ENCODE measurements at regions not wholly inside any gene's neighbourhood (a gene's known extent, or its start where the extent isn't known, plus 50 kb on each side); places are given as distances from the start of the nearest gene placed in this dataset.

DNA sequence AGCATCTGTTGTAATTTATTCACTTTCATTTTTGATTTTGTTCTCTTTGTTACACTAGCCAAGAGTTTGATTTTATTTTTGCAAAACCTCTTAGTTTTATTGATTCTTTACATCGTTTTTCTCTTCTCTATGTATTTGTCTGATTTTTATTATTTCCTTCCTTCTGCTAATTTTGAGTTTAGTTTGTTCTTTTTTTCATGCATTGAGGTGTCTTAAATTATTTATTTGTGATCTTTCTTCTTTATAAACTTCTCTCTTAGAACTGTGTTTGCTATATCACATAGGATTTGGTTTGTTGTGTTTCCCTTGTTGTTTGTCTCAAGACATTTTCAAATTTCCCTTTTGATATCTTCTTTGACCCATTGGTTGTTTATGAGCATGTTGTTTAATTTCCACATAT, 51.7 kb upstream of the NFKBIA start:
- DNase-seq: no peak

GRCh38 chr14:35458442-35458841, 53.9 kb upstream of the NFKBIA start:
- DNase-seq: no peak

GRCh38 chr14:35459776-35460175, 55.2 kb upstream of the NFKBIA start:
- no peak for DNase-seq

- DNase-seq: peak in 2 of 3 donors; percentile 6 to 10
These were observed 63.2 kb upstream of the INSM2 start for GRCh38 chr14:35470755-35471154.

GRCh38 chr14:35471803-35472202, 62.2 kb upstream of the INSM2 start:
- no peak for DNase-seq

DNA sequence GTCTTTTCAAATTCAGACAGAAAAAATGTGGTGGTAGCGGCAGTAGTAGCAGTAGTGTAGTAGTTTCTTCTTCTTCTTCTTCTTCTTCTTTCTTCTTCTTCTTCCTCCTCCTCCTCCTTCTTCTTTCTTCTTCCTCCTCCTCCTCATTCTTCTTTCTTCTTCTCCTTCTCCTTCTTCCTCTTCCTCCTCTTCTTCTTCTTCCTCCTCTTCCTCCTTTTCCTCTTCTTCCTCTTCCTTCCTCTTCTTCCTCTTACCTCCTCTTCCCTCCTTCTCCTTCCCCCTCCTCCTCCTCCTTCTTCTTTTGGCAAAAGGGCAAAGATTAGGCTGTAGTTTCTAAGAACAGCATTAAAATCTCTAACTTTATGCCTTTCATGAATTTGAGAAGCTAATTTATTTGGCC, 59.6 kb upstream of the INSM2 start:
- DNase-seq: no peak

- no peak for DNase-seq
These were observed 53.7 kb upstream of the INSM2 start for GRCh38 chr14:35480119-35480769.

DNA sequence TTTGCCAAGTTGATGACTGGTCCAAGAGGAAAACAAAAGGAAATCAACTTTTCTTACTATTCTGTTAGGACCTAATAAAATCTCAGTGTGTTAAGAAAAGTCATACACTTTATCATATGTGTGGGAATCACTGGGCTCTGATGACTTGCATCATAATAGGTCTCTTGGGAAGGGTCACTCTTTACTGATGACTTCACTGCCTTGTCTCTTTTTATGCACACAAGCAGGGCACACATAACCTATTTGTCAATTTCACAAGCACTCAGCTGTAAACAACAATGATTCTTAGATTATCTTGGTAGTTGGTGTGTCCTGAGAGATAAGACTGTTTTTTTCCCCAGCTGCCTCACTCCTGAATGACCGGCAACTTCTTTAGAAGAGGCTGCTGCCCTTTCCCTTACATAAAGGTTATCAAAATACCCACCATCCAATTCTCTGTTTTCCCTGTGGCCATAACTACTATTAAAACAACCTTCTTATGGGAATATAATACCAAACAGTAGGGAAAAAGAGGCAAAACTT, 50.9 kb upstream of the INSM2 start:
- DNase-seq: no peak

Measured in muscle of back (tissue), 3 donors.